HL-60 (cell line): ENCODE measurements at regions not wholly inside any gene's neighbourhood (a gene's known extent, or its start where the extent isn't known, plus 50 kb on each side); places are given as distances from the start of the nearest gene placed in this dataset.

Source experiments
- GABPA ChIP-seq: IDR thresholded peaks from 2 replicates; pipeline ENCODE4 v1.6.1; 2012; ENCODE audit warnings: low read depth
- POLR2AphosphoS5 ChIP-seq: IDR thresholded peaks from 2 replicates; pipeline ENCODE4 v1.6.1; 2012; ENCODE audit warnings: low read depth
- SPI1 ChIP-seq: IDR thresholded peaks from 2 replicates; pipeline ENCODE4 v1.6.1; 2012; ENCODE audit warnings: low read depth, mild to moderate bottlenecking, borderline replicate concordance
- TF ChIP-seq, protein P1 (sequence below): IDR thresholded peaks from one replicate; pipeline ENCODE4 v1.5.1; 2011; ENCODE audit warnings: low read length, control low read depth, inconsistent platforms; ENCODE audit not compliant: insufficient read depth
- TF ChIP-seq, protein P2 (sequence below): IDR thresholded peaks from 2 replicates; pipeline ENCODE4 v1.6.1; 2012; ENCODE audit warnings: low read depth; ENCODE audit not compliant: insufficient replicate concordance

DNA sequence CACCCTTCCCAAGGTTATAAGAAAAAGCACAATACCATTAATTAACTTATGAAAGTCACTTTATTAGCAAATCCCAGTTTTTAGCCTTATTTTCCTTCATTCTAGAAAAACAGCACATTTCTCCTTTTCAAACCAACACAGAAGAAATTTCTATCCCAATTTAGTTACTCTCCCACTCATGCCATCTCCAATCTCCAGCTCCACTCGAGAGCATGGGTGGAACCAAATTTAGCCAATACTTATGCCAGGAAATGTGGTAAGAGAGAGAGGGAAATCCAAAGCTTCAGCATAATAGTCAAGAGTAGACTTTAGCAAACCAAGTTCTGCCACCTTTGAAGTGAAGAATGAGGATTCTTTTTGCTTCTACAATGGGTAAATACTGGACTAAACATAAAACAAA, 288.8 kb downstream of the KIF2B start:
- TF ChIP-seq GABPA (no peak), POLR2AphosphoS5 (no peak), SPI1 (no peak)
- TF ChIP-seq, protein P1, sequence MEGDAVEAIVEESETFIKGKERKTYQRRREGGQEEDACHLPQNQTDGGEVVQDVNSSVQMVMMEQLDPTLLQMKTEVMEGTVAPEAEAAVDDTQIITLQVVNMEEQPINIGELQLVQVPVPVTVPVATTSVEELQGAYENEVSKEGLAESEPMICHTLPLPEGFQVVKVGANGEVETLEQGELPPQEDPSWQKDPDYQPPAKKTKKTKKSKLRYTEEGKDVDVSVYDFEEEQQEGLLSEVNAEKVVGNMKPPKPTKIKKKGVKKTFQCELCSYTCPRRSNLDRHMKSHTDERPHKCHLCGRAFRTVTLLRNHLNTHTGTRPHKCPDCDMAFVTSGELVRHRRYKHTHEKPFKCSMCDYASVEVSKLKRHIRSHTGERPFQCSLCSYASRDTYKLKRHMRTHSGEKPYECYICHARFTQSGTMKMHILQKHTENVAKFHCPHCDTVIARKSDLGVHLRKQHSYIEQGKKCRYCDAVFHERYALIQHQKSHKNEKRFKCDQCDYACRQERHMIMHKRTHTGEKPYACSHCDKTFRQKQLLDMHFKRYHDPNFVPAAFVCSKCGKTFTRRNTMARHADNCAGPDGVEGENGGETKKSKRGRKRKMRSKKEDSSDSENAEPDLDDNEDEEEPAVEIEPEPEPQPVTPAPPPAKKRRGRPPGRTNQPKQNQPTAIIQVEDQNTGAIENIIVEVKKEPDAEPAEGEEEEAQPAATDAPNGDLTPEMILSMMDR = no peak
- TF ChIP-seq, protein P2, sequence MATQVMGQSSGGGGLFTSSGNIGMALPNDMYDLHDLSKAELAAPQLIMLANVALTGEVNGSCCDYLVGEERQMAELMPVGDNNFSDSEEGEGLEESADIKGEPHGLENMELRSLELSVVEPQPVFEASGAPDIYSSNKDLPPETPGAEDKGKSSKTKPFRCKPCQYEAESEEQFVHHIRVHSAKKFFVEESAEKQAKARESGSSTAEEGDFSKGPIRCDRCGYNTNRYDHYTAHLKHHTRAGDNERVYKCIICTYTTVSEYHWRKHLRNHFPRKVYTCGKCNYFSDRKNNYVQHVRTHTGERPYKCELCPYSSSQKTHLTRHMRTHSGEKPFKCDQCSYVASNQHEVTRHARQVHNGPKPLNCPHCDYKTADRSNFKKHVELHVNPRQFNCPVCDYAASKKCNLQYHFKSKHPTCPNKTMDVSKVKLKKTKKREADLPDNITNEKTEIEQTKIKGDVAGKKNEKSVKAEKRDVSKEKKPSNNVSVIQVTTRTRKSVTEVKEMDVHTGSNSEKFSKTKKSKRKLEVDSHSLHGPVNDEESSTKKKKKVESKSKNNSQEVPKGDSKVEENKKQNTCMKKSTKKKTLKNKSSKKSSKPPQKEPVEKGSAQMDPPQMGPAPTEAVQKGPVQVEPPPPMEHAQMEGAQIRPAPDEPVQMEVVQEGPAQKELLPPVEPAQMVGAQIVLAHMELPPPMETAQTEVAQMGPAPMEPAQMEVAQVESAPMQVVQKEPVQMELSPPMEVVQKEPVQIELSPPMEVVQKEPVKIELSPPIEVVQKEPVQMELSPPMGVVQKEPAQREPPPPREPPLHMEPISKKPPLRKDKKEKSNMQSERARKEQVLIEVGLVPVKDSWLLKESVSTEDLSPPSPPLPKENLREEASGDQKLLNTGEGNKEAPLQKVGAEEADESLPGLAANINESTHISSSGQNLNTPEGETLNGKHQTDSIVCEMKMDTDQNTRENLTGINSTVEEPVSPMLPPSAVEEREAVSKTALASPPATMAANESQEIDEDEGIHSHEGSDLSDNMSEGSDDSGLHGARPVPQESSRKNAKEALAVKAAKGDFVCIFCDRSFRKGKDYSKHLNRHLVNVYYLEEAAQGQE = no peak
